ENCODE measurements at regions not wholly inside any gene's neighbourhood (a gene's known extent, or its start where the extent isn't known, plus 50 kb on each side); places are given as distances from the start of the nearest gene placed in this dataset.
"Not testable (repeated sequence)": the region's sequence is repeated elsewhere in the genome, so short reads cannot be mapped to it uniquely, and the experiment has no call there.

DNA sequence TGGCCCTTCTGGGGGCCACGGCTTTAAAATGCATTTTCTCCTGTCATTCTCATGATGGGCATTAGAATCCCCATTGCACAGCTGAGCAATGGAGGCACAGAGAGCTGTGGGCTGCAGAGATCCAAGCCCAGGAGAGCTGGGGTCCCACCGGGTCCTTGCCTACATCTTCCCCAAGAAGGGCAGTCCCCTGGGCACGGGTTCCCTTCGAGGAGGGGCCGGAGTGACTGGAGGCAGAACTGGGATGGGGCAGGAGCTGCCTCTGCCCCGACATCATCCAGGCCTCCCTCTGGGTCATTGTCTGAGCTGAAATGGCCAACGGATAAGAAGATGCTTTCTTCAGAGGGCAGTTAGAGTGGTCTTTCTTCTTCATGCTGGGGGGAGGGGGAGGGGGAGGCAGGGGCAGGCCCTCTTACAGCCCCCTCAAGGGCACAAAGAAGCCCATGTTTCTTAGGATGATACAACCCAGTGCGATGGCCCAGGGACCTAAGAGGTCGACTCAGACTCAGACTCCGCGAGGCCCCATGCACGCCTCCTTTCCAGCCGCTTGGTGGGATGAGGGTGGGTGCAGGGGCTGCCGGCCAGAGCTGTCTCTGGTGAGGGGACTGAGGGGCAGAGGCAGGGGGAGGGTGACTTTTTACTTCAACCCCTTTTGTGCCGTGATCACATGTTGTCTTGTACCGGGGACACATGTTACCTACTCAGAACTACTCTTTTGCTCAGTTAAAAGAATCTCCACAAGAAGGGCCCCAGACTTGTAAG, 112.4 kb upstream of the IRX2 start:
- no peak for DNase-seq (ENCODE audit: low read depth in 1 of 2, low spot score in 1 of 2)
- TF ChIP-seq JUND (IDR thresholded peaks at IDR 0.05; ENCODE audit: low read depth), result no peak
- in situ Hi-C loops (cut with HindIII; ENCODE audit: low pct_unique_long_range_greater_than_20kb, low sequenced_read_pairs), result no loop called here

- in situ Hi-C loops (cut with HindIII; ENCODE audit: low pct_unique_long_range_greater_than_20kb, low sequenced_read_pairs), result no loop called here
- TF ChIP-seq JUND (IDR thresholded peaks at IDR 0.05; ENCODE audit: low read depth), result no peak
Measured at GRCh38 chr5:2863133-2863532, 111.7 kb upstream of the IRX2 start.

DNA sequence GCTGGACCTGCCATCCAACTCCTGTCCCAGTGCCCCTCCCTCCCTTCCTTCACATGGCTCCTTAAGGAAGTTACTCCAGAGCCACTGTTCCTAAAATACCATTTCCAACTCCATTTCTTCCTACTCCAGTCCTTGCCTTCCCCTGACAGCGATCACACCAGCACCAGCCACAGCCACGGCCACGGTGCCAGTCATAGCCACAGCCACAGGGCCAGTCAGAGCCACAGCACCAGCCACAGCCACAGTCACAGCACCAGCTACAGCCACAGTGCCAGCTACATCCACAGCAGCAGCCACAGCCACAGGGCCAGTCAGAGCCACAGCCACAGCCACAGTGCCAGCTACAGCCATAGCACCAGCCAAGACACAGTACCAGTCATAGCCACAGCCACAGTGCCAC, 110.7 kb upstream of the IRX2 start:
- DNase-seq (ENCODE audit: low read depth in 1 of 2, low spot score in 1 of 2); in situ Hi-C loops (cut with HindIII; ENCODE audit: low pct_unique_long_range_greater_than_20kb, low sequenced_read_pairs): not testable (repeated sequence)

More at GRCh38 chr5:2863133-2863532, 111.7 kb upstream of the IRX2 start:
- no peak for DNase-seq (ENCODE audit: low read depth in 1 of 2, low spot score in 1 of 2)

GRCh38 chr5:2861605-2862004, 110.1 kb upstream of the IRX2 start:
- DNase-seq (ENCODE audit: low read depth in 1 of 2, low spot score in 1 of 2), result no peak
- in situ Hi-C loops (cut with HindIII; ENCODE audit: low pct_unique_long_range_greater_than_20kb, low sequenced_read_pairs), result no loop called here
- no peak for TF ChIP-seq JUND (IDR thresholded peaks at IDR 0.05; ENCODE audit: low read depth)

DNA sequence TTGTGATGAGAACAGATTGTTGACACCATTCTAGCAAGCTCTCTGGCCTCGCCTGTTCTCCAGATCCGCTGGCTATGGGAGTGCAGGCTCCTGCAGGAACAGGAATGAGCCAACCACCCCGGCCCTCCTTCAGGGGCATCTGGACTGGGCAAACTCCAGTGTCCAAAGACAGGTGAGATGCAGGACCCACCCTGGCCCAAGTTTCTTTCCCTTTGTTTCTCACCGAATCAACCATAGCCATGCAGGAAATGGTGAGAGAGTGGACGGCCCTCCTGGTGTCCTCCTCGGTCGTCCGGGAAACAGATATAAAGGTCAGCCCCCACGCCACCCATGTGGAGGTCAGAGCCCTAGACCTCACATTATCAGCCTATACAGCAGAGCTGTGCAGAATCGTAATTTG, 108.6 kb upstream of the IRX2 start:
- DNase-seq (ENCODE audit: low read depth in 1 of 2, low spot score in 1 of 2), result no peak
- no peak for TF ChIP-seq JUND (IDR thresholded peaks at IDR 0.05; ENCODE audit: low read depth)
- in situ Hi-C loops (cut with HindIII; ENCODE audit: low pct_unique_long_range_greater_than_20kb, low sequenced_read_pairs), result no loop called here

DNA sequence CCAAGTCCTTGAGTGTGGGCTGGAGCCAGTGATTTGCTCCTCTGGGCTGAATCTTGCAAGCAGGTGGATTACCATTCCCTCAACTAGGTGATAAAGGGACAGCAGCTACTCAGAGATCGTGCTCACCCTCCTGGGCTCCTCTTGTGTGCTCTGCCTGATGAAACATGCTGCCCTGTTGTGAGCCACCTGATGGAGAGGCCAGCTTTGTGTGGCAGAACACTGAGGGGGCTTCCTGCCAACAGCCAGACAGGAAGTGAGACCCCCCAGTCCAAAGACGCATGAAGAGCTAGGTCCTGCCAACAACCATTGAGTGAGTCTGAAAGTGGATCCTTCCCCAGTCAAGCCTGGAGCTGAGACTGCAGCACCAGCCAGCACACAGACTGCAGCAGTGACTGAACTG, 106.4 kb upstream of the IRX2 start:
- no peak for DNase-seq (ENCODE audit: low read depth in 1 of 2, low spot score in 1 of 2)
- in situ Hi-C loops (cut with HindIII; ENCODE audit: low pct_unique_long_range_greater_than_20kb, low sequenced_read_pairs), result no loop called here
- no peak for TF ChIP-seq JUND (IDR thresholded peaks at IDR 0.05; ENCODE audit: low read depth)

GRCh38 chr5:2856206-2856605, 104.7 kb upstream of the IRX2 start:
- no peak for TF ChIP-seq JUND (IDR thresholded peaks at IDR 0.05; ENCODE audit: low read depth)
- no peak for DNase-seq (ENCODE audit: low read depth in 1 of 2, low spot score in 1 of 2)
- in situ Hi-C loops (cut with HindIII; ENCODE audit: low pct_unique_long_range_greater_than_20kb, low sequenced_read_pairs), result no loop called here

GRCh38 chr5:2852446-2852845, 101.0 kb upstream of the IRX2 start:
- DNase-seq (ENCODE audit: low read depth in 1 of 2, low spot score in 1 of 2), result no peak
- no peak for TF ChIP-seq JUND (IDR thresholded peaks at IDR 0.05; ENCODE audit: low read depth)
- in situ Hi-C loops (cut with HindIII; ENCODE audit: low pct_unique_long_range_greater_than_20kb, low sequenced_read_pairs), result no loop called here

GRCh38 chr5:2851895-2852294, 100.4 kb upstream of the IRX2 start:
- no peak for TF ChIP-seq JUND (IDR thresholded peaks at IDR 0.05; ENCODE audit: low read depth)
- no peak for DNase-seq (ENCODE audit: low read depth in 1 of 2, low spot score in 1 of 2)
- in situ Hi-C loops (cut with HindIII; ENCODE audit: low pct_unique_long_range_greater_than_20kb, low sequenced_read_pairs), result no loop called here

GRCh38 chr5:2849429-2849828, 98.0 kb upstream of the IRX2 start:
- in situ Hi-C loops (cut with HindIII; ENCODE audit: low pct_unique_long_range_greater_than_20kb, low sequenced_read_pairs), result no loop called here
- no peak for DNase-seq (ENCODE audit: low read depth in 1 of 2, low spot score in 1 of 2)
- TF ChIP-seq JUND (IDR thresholded peaks at IDR 0.05; ENCODE audit: low read depth), result no peak

DNA sequence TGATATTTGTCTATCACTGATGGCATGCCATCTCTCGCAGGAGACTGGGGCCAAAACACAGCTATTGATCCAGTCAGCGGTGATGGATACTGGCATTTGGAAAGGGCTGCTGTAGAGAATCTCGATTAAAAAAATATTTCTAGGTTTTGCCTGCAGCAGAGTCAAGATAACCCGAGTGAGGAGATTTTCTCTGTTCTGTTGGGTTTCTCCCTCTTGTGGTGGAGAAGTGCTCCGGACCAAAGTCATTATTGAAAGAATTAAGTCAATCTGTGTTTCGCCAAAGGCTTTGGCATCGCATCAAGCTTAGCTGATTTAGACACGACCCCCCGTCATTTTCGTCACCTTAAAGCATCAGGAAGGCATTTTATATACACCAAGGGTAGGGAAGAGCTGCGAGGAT, 97.1 kb upstream of the IRX2 start:
- peak in 1 of 2 experiments; percentile 41 for DNase-seq (ENCODE audit: low read depth in 1 of 2, low spot score in 1 of 2)
- in situ Hi-C loops (cut with HindIII; ENCODE audit: low pct_unique_long_range_greater_than_20kb, low sequenced_read_pairs), result no loop called here
- no peak for TF ChIP-seq JUND (IDR thresholded peaks at IDR 0.05; ENCODE audit: low read depth)

GRCh38 chr5:2847608-2848007, 96.1 kb upstream of the IRX2 start:
- in situ Hi-C loops (cut with HindIII; ENCODE audit: low pct_unique_long_range_greater_than_20kb, low sequenced_read_pairs), result no loop called here
- TF ChIP-seq JUND (IDR thresholded peaks at IDR 0.05; ENCODE audit: low read depth), result no peak
- DNase-seq (ENCODE audit: low read depth in 1 of 2, low spot score in 1 of 2), result no peak

GRCh38 chr5:2841208-2841607, 89.7 kb upstream of the IRX2 start:
- TF ChIP-seq JUND (IDR thresholded peaks at IDR 0.05; ENCODE audit: low read depth), result no peak
- no peak for DNase-seq (ENCODE audit: low read depth in 1 of 2, low spot score in 1 of 2)
- in situ Hi-C loops (cut with HindIII; ENCODE audit: low pct_unique_long_range_greater_than_20kb, low sequenced_read_pairs), result no loop called here

DNA sequence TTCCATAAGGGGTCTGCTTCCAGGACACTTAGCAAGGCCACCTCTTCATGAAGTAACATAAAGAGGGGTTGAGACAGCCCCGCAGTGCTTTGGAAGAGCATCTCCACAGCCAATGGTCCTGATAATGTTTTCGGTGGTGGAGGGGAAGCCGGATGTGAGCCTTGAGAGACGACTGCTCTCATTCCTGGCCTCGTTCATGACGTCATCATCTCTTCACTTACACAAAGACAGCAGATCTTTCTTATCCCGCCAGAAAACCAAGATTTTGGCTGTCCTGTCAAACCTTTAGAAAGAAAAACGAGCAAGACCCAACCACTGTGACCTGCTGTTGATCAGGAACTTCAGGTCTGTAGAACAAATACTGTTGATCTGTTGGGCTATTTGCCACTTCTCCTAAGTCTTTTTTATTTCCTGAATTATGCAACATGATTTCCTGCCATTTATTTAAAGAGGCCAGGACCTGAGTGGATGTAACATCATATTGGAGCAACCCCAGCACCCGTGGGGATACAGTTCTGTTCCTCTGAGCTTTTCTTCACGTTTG, 89.0 kb upstream of the IRX2 start:
- TF ChIP-seq JUND (IDR thresholded peaks at IDR 0.05; ENCODE audit: low read depth), result no peak
- peak in 1 of 2 experiments; percentile 52 for DNase-seq (ENCODE audit: low read depth in 1 of 2, low spot score in 1 of 2)
- in situ Hi-C loops (cut with HindIII; ENCODE audit: low pct_unique_long_range_greater_than_20kb, low sequenced_read_pairs), result no loop called here

Data from T47D (cell line).